ENCODE measurements at regions not wholly inside any gene's neighbourhood (a gene's known extent, or its start where the extent isn't known, plus 50 kb on each side); places are given as distances from the start of the nearest gene placed in this dataset.

DNA sequence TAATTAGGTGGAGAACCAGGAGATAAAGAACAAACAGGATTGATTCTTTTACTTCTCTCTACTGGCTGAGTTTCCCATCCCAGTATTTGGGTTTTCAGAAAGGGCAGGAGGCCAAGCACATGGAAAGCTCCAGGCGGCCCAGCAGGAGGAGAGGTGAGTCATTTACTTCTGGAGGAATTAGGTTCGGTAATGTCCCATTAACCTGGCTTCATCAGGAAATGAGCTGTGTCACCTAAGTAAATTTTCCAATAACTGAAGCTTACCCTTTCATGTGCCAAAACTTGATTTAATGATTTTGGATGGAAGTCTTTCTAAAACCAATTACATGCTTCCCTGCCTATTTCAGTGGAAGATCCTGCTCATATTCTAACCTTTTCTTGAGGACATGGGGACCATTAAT is 257.6 kb upstream of the USP24 start:
- TF ChIP-seq, protein P1, sequence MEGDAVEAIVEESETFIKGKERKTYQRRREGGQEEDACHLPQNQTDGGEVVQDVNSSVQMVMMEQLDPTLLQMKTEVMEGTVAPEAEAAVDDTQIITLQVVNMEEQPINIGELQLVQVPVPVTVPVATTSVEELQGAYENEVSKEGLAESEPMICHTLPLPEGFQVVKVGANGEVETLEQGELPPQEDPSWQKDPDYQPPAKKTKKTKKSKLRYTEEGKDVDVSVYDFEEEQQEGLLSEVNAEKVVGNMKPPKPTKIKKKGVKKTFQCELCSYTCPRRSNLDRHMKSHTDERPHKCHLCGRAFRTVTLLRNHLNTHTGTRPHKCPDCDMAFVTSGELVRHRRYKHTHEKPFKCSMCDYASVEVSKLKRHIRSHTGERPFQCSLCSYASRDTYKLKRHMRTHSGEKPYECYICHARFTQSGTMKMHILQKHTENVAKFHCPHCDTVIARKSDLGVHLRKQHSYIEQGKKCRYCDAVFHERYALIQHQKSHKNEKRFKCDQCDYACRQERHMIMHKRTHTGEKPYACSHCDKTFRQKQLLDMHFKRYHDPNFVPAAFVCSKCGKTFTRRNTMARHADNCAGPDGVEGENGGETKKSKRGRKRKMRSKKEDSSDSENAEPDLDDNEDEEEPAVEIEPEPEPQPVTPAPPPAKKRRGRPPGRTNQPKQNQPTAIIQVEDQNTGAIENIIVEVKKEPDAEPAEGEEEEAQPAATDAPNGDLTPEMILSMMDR (IDR thresholded peaks at IDR 0.05): no peak
- no peak for TF ChIP-seq POLR2A (IDR thresholded peaks at IDR 0.05)
